Posterior cingulate gyrus (tissue), 11 donors: ENCODE measurements at regions not wholly inside any gene's neighbourhood (a gene's known extent, or its start where the extent isn't known, plus 50 kb on each side); places are given as distances from the start of the nearest gene placed in this dataset.

Experiments used
- DNase-seq, 10 donors: peaks; one replicate each; pipeline versions ENCODE4 v3.0.0 to v3.0.0-alpha.2; 2020 to 2021; ENCODE audit warnings: mixed read lengths in 3 of 10
- intact Hi-C: fragments of 100-400 bp; cut with DNase I; formaldehyde crosslinking; loops from one replicate; pipeline ENCODE4 v1.15.1; 2023

GRCh38 chr22:27487600-27488452 lies 313.7 kb downstream of the MN1 start:
- peak in 2 of 10 donors; percentile 8 to 62 for DNase-seq
- intact Hi-C loops = no loop called here

GRCh38 chr22:27488456-27489177 lies 312.9 kb downstream of the MN1 start:
- intact Hi-C loops = no loop called here
- peak in 2 of 10 donors; percentile 13 to 81 for DNase-seq

GRCh38 chr22:27489178-27489675 lies 312.3 kb downstream of the MN1 start:
- peak in 1 of 10 donors; percentile 6 for DNase-seq
- intact Hi-C loops = no loop called here

- peak in 2 of 10 donors; percentile 33 to 50 for DNase-seq
- intact Hi-C loops = no loop called here
These were observed 311.5 kb downstream of the MN1 start for GRCh38 chr22:27490080-27490479.

- peak in 1 of 10 donors; percentile 43 for DNase-seq
- intact Hi-C loops = no loop called here
These were observed 309.7 kb downstream of the MN1 start for GRCh38 chr22:27491888-27492287.

- peak in 1 of 10 donors; percentile 9 for DNase-seq
- intact Hi-C loops = no loop called here
These were observed 308.9 kb downstream of the MN1 start for GRCh38 chr22:27492566-27493201.

- peak in 2 of 10 donors; percentile 4 to 18 for DNase-seq
- intact Hi-C loops = no loop called here
These were observed 307.8 kb downstream of the MN1 start for GRCh38 chr22:27493796-27494195.

- intact Hi-C loops = no loop called here
These were observed 306.8 kb downstream of the MN1 start for GRCh38 chr22:27494785-27495184.

GRCh38 chr22:27495325-27495724 lies 306.2 kb downstream of the MN1 start:
- intact Hi-C loops = no loop called here
- peak in 1 of 10 donors; percentile 13 for DNase-seq

More at GRCh38 chr22:27494785-27495184, 306.8 kb downstream of the MN1 start:
- DNase-seq = peak in 2 of 10 donors; percentile 62 to 65

GRCh38 chr22:27499121-27499520 lies 302.4 kb downstream of the MN1 start:
- intact Hi-C loops = no loop called here
- peak in 2 of 10 donors; percentile 63 to 77 for DNase-seq

- DNase-seq = peak in 2 of 10 donors; percentile 9 to 61
These were observed 300.2 kb downstream of the MN1 start for GRCh38 chr22:27501191-27501936.

GRCh38 chr22:27502327-27502726 lies 299.2 kb downstream of the MN1 start:
- intact Hi-C loops = no loop called here
- peak in 2 of 10 donors; percentile 13 for DNase-seq

More at GRCh38 chr22:27501191-27501936, 300.2 kb downstream of the MN1 start:
- intact Hi-C loops = no loop called here

- intact Hi-C loops = no loop called here
- peak in 1 of 10 donors; percentile 61 for DNase-seq
These were observed 296.9 kb downstream of the MN1 start for GRCh38 chr22:27504360-27505253.

- DNase-seq = peak in 1 of 10 donors; percentile 9
- intact Hi-C loops = no loop called here
These were observed 294.4 kb downstream of the MN1 start for GRCh38 chr22:27507111-27507611.

- intact Hi-C loops = no loop called here
- DNase-seq = no peak
These were observed 293.5 kb downstream of the MN1 start for GRCh38 chr22:27507935-27508526.

- intact Hi-C loops = no loop called here
- no peak for DNase-seq
These were observed 292.2 kb downstream of the MN1 start for GRCh38 chr22:27509132-27509920.

- DNase-seq = no peak
- intact Hi-C loops = no loop called here
These were observed 291.5 kb downstream of the MN1 start for GRCh38 chr22:27510024-27510423.
